IPS DF 4.7 (cell line): ENCODE measurements at regions not wholly inside any gene's neighbourhood (a gene's known extent, or its start where the extent isn't known, plus 50 kb on each side); places are given as distances from the start of the nearest gene placed in this dataset.

ENCODE experiments used
- DNase-seq: peaks from one replicate; pipeline ENCODE4 v3.0.0-alpha.2; 2013; ENCODE audit warnings: low spot score; ENCODE audit errors: extremely low read depth

GRCh38 chr18:30358555-30358954 lies 684.0 kb downstream of the DSC3 start:
- DNase-seq: no peak

GRCh38 chr18:30352551-30353168 lies 689.9 kb downstream of the DSC3 start:
- no peak for DNase-seq

GRCh38 chr18:30350263-30350662 lies 692.3 kb downstream of the DSC3 start:
- no peak for DNase-seq

- DNase-seq: no peak
Measured at GRCh38 chr18:30343090-30343489, 699.5 kb downstream of the DSC3 start.

GRCh38 chr18:30342675-30343074 lies 699.9 kb downstream of the DSC3 start:
- no peak for DNase-seq

GRCh38 chr18:30334781-30335180 lies 707.8 kb downstream of the DSC3 start:
- DNase-seq: no peak

GRCh38 chr18:30333310-30333709 lies 709.2 kb downstream of the DSC3 start:
- DNase-seq: no peak

- DNase-seq: no peak
Measured at GRCh38 chr18:30328839-30329238, 713.7 kb downstream of the DSC3 start.

GRCh38 chr18:30302181-30302580 lies 740.4 kb downstream of the DSC3 start:
- no peak for DNase-seq

- no peak for DNase-seq
Measured at GRCh38 chr18:30298769-30299168, 743.8 kb downstream of the DSC3 start.

GRCh38 chr18:30288662-30289414 lies 753.7 kb downstream of the DSC3 start:
- peak; percentile 5 for DNase-seq

GRCh38 chr18:30280861-30281470 lies 761.6 kb downstream of the DSC3 start:
- DNase-seq: peak; percentile 11

GRCh38 chr18:30280186-30280585 lies 762.4 kb downstream of the DSC3 start:
- DNase-seq: no peak

GRCh38 chr18:30277676-30278075 lies 764.9 kb downstream of the DSC3 start:
- no peak for DNase-seq

- peak; percentile 11 for DNase-seq
Measured at GRCh38 chr18:30271716-30272115, 770.8 kb downstream of the DSC3 start.

- no peak for DNase-seq
Measured at GRCh38 chr18:30265190-30265589, 777.4 kb downstream of the DSC3 start.

GRCh38 chr18:30254331-30254730 lies 788.2 kb downstream of the DSC3 start:
- no peak for DNase-seq

GRCh38 chr18:30248056-30248455 lies 794.5 kb downstream of the DSC3 start:
- no peak for DNase-seq

GRCh38 chr18:30245766-30246455 lies 796.6 kb downstream of the DSC3 start:
- no peak for DNase-seq

GRCh38 chr18:30234755-30235154 lies 807.8 kb downstream of the DSC3 start:
- DNase-seq: no peak

GRCh38 chr18:30211112-30211511 lies 831.4 kb downstream of the DSC3 start:
- no peak for DNase-seq

GRCh38 chr18:30208546-30208945 lies 834.0 kb downstream of the DSC3 start:
- DNase-seq: no peak
